Lung microvascular endothelial cell (primary cell): ENCODE measurements at regions not wholly inside any gene's neighbourhood (a gene's known extent, or its start where the extent isn't known, plus 50 kb on each side); places are given as distances from the start of the nearest gene placed in this dataset.

Experiments
- DNase-seq, 2 donors: peaks; one replicate each; pipeline versions ENCODE4 v3.0.0 to v3.0.0-alpha.2; 2010; ENCODE audit warnings: low read depth in 2 of 2

DNA sequence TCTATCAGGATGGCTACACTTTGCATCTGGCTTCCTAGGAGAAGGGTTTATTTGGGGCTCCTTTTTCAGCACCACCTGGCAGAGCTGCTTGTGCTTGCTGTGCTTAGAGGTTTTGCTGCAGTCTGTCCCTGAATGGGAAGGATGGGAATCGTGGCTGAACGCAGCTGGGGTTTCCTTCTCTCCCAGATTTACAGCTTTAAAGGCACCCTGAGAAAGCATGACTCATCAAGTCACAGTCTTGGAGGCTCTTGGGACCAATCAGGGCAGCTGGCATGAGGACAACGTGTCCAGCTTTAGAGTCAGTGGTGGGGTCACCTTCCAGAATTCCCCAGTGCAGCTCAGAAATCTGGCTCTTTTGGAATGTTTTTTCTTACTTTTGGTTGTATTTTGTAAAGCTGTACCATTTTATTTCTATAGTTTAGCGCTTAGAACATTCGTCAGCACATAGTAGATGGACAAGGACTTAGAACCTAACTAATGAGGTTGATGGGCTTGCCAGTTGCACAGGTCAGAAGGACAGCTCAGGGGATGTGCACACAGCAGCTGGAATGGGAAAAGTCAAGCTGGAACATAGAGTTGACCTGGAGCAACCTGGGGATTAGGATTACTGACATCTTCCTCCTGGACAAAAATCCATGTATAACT is 222.6 kb downstream of the PRDM2 start:
- DNase-seq = no peak

GRCh38 chr1:13926556-13926955 is 226.6 kb downstream of the PRDM2 start:
- DNase-seq = no peak

DNA sequence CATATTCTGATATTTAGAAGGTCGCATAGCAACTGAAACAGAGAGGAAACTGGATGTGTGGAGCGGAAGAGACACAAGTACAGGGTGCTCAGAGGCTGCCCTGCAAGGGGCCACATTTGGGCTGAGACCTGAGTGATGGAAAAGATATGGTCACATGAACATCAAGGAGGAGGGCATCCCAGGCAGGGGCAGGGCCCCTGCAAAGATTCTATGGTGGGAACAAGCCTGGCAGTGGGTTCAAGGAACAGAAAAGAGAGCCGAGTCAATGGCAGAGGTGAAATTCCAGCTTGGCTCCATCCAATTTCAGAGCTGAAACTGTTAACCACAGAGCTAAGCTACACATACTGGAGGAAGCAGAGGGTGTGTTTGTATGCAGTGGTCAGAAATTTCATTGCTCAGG is 227.7 kb downstream of the PRDM2 start:
- no peak for DNase-seq

- no peak for DNase-seq
Measured at GRCh38 chr1:13929313-13929712, 229.3 kb downstream of the PRDM2 start.

- peak in 1 of 2 donors; percentile 4 for DNase-seq
Measured at GRCh38 chr1:13930151-13930550, 230.2 kb downstream of the PRDM2 start.

GRCh38 chr1:13931226-13931625 is 231.2 kb downstream of the PRDM2 start:
- DNase-seq = no peak

DNA sequence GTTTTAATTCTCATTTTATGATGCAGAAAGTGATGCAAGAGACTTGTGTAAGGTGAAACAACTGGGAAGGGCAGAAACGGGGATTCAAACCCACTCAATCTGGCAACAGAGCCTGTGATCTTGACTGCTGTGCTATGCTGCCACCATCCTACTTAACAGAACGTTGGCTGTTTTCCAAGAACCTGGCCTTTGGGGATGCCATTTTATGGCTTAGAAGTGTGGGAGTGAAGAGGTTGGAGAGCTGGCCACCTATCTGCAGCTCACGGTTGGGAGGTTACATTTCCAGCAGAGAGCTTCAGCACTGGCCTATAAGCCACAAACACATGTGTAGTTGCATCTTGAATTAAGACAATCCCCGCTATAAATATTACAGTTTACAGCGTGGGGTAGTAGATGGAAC is 235.3 kb downstream of the PRDM2 start:
- no peak for DNase-seq

GRCh38 chr1:13941315-13941714 is 241.3 kb downstream of the PRDM2 start:
- no peak for DNase-seq

DNA sequence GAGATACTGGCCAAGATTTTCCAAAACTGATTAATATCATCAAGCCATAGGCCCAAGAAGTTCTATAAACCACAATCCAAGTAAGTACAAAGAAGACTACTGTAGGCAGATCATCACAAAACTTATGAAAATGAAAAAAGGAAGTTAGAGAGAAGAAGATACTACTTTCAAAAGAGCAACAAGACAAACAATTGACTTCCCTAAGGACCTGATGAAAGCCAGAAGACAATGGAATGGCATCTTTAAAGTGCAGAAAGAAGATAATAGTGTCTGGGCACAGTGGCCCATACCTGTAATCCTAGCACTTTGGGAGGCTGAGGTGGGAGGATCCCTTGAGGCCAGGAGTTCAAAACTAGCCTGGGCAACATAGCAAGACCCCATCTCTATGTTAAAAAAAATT is 243.1 kb downstream of the PRDM2 start:
- no peak for DNase-seq

DNA sequence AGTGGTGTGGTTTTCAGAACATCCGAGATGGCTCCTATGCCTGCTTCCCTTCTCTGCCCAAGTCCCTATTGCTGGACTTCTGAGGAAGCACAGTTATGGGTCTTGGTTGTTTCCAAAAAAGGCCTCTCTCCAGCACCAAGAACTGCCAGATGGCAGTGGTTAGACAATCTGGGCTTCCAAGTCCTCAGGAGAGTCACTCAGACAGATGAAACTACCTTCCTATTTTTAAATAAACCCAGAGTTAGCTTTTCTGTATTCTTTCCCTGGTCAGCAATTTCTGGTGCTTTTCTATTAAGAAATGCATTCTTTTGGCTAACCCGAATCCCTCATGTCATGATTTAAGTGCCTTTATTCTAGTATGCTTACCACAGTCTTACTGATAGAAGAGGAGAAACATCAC is 245.9 kb downstream of the PRDM2 start:
- DNase-seq = no peak

DNA sequence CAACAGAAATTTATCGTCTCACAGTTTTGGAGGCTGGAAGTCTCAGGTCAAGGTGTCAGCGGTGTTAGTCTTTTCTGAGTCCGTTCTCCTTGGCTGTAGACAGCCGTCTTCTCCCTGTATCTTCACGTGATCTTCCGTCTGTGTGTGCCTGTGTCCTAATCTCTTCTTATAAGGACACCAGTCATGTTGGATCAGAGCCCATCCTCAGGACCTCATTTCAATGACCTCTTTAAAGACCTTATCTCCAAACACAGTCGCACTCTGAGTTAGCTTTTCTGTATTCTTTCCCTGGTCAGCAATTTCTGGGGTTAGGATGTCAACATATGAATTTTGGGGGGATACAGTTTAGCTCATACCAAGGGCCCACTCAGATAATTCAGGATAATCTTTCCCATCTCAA is 247.7 kb downstream of the PRDM2 start:
- no peak for DNase-seq

DNA sequence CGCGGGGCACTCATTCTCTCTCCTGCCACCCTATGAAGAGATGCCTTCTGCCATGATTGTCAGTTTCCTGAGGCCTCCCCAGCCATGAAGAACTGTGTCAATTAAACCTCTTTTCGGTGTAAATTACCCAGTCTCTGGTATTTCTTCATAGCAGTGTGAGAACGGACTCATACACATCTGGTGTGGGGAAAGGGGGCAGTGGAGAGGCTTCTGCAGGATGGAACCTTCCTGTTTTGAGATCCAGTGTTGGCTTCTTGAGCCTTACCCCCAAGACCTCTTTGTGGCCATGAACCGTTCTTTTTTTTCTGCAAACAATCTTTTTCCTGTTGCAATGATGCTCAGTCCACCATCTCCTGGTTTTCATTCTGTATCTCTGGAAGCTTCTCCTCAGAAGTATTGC is 248.4 kb downstream of the PRDM2 start:
- DNase-seq = no peak

DNA sequence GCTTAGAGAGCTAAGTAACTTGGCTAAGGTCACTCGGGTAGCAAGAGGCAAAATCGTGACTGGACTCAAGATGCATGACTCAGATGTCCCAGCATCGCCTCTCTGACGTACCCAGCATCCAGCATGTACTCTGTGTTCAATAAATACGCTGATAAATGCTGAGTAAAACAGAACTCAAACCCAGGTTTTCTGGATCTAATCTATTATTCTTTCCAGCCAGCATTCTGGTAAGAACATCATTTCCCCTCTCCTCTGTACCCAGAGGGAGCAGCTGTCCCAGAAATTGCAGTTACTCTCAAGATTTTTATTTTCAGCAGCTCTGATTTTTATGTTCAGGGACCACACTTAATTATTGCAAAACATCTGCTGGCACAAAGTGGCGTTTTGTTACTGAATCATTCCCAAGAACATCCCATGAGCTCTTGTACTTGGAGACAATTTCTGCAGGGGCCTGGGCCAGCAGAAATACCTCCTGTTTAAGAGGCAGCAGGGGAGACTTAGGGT is 249.0 kb downstream of the PRDM2 start:
- no peak for DNase-seq

DNA sequence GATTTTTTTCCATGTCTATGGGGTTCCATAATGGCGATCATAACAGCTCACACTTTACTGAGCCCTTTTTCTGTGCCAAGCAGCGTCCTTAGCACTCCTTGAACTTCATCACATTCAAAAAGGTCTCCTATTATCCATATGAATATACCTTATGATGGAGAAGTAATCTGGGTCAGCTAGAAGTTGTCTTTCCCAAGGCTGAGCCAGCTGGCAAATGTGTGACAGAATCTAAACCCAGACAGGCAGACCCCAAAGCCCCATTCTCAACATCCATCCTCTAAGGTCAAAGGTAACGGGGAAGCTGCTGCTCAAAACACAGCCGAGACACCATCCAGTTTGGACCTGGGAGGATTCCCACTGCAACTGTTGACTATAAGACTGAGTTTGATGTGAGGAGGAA is 249.6 kb downstream of the PRDM2 start:
- no peak for DNase-seq

DNA sequence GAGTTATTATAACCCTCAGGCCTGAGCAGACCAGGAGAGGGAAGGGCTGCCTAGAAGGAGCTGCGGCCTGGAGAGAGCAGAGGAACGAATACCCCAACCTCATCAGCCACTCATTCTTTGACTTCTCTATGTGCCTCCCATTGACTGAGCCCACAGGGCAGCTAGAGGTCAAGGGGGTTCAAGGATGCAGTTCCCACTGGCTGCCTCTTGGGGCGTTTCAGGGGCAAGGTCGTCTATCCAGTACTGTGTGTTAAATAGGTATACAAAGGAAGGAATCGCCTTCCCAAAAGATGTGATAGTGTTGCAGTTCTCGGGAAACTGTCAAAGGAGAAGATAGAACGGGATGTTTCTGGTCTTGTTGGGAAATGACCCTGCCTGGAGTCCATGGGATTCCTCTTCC is 250.6 kb downstream of the PRDM2 start:
- DNase-seq = no peak

DNA sequence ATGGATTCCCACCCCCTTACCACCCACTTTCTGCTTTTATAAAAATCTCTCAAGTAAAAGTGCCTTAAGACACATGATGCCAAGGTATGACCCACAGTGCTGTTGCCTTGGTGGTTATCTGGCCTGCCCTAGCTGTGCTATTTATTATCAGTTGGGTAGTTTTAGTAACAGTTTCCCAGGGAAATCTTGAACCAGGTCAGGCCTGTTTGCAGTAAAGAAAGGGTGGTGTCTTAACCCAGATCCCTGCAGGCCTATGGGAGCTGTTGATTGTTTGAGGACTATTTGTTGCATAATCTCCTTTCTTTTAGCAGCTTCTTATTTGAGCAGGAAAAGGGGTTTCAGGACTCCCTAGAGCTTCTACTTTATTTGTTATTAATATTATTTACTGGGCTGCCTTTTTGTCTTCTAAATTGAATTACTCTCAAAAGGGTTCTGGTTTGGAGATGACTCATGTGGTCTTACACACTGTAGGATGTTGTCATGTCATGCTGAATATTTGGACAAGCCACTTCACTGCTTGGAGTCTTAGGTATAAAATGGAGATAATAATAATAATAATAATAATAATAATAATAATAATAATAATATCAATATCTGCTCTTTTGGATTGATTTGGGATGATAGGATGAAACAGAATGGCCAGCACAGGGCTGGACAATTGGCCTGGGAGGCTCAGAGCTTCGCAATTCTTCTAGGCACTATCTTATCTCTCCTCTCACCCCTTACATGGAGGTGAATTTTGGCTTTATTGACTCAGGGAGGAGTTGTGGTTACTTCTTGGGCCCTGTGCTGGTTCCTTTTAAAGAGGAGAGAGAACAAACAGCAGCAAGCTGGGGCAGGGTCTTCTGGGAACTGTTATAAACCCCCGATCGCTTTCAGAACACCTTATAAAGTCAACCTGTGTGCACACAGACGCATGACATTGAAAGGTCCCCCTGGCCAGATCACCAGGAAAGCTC is 252.1 kb downstream of the PRDM2 start:
- DNase-seq = no peak

GRCh38 chr1:13952985-13953384 is 253.0 kb downstream of the PRDM2 start:
- no peak for DNase-seq

DNA sequence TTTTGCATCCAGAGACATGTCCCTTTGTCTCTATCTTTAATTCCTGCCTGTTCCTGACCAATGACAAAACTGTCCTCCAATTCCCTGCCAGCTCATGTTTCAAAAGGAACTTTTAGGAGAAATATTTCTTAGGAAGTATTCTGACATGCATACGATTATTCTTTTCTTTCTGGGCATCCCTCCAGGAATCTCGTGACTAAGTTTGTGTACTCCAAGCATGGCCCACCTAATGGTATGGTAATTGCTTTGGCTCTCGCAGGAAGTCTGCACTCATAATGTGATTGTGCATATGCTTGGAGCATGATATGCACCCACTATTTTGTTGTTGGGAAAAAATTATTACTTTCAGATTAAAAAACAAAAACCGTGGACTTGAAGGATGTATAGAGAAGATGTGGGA is 256.4 kb downstream of the PRDM2 start:
- DNase-seq = no peak

DNA sequence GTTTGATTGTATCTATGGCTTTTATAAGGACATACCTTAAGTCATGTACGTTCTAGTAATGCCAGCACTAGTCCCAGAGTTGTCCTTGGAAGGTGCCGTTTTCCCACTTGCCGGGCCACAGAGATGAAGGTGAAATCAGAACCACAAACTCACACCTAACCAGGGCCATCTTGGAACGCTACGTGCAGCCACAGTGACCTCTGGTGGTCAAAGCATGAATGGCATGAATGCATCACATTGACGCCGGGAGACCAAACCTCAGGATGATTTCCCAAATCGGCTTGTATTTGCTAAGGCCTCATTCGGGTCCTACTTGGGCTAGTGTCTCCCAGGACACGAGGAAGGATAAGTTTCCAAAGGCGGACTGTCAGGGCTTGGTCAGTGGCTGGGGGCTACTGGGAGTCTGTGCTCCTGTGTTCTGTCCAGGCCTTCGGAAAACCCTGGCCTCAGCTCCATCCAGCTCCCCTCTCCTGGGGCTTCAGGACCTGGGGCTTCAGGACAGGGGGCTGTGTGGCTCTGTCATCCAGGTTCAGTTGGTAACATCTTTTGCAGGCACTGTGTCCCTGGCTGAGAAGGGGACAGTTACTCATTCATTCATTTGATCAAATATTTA is 260.5 kb downstream of the PRDM2 start:
- DNase-seq = peak; percentile 59 to 71

- DNase-seq = no peak
Measured at GRCh38 chr1:13964768-13965167, 264.8 kb downstream of the PRDM2 start.

- peak; percentile 45 to 48 for DNase-seq
Measured at GRCh38 chr1:13965770-13966398, 265.9 kb downstream of the PRDM2 start.

GRCh38 chr1:13967707-13968106 is 267.7 kb downstream of the PRDM2 start:
- no peak for DNase-seq
